ENCODE measurements at regions not wholly inside any gene's neighbourhood (a gene's known extent, or its start where the extent isn't known, plus 50 kb on each side); places are given as distances from the start of the nearest gene placed in this dataset.

DNA sequence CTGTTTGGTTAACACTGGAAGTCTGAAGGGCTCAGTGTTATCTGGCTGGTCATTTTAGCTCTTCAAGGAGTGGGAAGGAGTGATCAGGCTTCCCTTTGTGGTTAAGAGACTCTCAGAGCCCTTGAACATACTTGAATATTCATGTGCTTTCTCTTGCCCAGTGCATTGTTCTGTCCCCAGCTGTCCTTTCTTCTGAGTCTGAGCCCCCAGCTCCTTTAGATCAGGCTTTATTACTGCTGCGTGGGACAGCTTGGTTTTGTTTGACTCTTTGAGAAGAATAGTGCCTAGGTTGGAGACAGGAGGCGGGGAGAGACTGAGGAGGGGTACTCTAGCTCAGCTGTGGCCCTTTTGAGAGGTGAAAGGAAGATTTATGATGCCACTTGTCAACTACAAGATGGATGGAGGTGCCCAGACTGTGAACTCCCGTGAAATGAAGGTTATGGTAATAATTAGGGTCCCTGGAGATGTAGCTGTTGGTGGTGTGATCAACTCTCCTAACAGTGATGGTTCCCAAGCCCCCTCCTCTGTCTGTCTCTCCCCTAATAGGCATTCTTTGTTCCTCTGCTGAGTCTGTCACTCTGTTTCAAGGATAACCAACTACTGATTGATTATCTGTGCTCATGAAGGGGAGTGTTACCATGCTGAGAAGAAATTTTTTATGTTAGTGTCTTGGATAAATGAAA lies 83.1 kb upstream of the GLRA1 start:
- TF ChIP-seq, protein P1, sequence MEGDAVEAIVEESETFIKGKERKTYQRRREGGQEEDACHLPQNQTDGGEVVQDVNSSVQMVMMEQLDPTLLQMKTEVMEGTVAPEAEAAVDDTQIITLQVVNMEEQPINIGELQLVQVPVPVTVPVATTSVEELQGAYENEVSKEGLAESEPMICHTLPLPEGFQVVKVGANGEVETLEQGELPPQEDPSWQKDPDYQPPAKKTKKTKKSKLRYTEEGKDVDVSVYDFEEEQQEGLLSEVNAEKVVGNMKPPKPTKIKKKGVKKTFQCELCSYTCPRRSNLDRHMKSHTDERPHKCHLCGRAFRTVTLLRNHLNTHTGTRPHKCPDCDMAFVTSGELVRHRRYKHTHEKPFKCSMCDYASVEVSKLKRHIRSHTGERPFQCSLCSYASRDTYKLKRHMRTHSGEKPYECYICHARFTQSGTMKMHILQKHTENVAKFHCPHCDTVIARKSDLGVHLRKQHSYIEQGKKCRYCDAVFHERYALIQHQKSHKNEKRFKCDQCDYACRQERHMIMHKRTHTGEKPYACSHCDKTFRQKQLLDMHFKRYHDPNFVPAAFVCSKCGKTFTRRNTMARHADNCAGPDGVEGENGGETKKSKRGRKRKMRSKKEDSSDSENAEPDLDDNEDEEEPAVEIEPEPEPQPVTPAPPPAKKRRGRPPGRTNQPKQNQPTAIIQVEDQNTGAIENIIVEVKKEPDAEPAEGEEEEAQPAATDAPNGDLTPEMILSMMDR (IDR thresholded peaks at IDR 0.05), result no peak
- TF ChIP-seq POLR2A (IDR thresholded peaks at IDR 0.05), result no peak
- TF ChIP-seq EP300 (IDR thresholded peaks at IDR 0.05; ENCODE audit: low read depth), result no peak
